Type B pancreatic cell (in vitro differentiated cells): ENCODE measurements at regions not wholly inside any gene's neighbourhood (a gene's known extent, or its start where the extent isn't known, plus 50 kb on each side); places are given as distances from the start of the nearest gene placed in this dataset.

ENCODE experiments used
- DNase-seq: peaks from one replicate; pipeline ENCODE4 v3.0.0; 2021; ENCODE audit warnings: mixed read lengths; ENCODE audit not compliant: unreplicated experiment; ENCODE audit errors: extremely low spot score
- H3K27ac Mint-ChIP-seq: 2 replicates; pipeline ENCODE4 v1.8.0; 2021; ENCODE audit warnings: mild to moderate bottlenecking, mixed read lengths
- H3K27me3 Mint-ChIP-seq: 2 replicates; pipeline ENCODE4 v1.8.0; 2021; ENCODE audit warnings: mixed read lengths
- H3K36me3 Mint-ChIP-seq: 2 replicates; pipeline ENCODE4 v1.8.0; 2021; ENCODE audit warnings: mixed read lengths
- H3K4me1 Mint-ChIP-seq: one replicate; pipeline ENCODE4 v1.8.0; 2021; ENCODE audit warnings: mixed read lengths; ENCODE audit not compliant: unreplicated experiment
- H3K4me3 Mint-ChIP-seq: 2 replicates; pipeline ENCODE4 v1.8.0; 2021; ENCODE audit warnings: mild to moderate bottlenecking, mixed read lengths
- H3K9me3 Mint-ChIP-seq: 2 replicates; pipeline ENCODE4 v1.8.0; 2021; ENCODE audit warnings: mixed read lengths
- CTCF ChIP-seq: fragments of 200-600 bp; sonication (generic); conservative IDR thresholded peaks from 2 replicates; pipeline ENCODE4 v1.5.0; 2021; ENCODE audit warnings: antibody characterized with exemption, mild to moderate bottlenecking

DNA sequence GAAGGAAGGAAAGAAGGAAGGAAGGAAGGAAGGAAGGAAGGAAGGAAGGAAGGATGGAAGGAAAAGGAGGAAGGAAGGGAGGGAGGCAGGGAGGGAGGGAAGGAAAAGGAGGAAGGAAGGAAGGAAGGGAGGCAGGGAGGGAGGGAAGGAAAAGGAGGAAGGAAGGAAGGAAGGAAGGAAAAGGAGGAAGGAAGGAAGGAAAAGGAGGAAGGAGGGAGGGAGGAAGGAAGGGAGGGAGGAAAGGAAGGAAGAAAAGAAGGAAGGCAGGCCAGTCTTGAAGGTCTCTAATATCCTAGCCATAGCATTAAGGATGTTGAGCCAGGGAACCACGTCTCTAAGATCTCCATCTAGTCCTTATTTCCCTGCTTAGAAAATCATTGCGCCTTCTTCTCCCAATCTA is 78.8 kb downstream of the TMPRSS5 start:
- H3K4me3 Mint-ChIP-seq: no peak overlapping the region
- no peak overlapping the region for H3K27ac Mint-ChIP-seq
- H3K4me1 Mint-ChIP-seq: no peaks in the 10 kb centered on the region
- no peak for DNase-seq
- H3K36me3 Mint-ChIP-seq: no peaks in the 10 kb centered on the region
- H3K9me3 Mint-ChIP-seq: no peaks in the 10 kb centered on the region
- no peak for TF ChIP-seq CTCF
- H3K27me3 Mint-ChIP-seq: peaks cover 42% of the 10 kb centered on the region

DNA sequence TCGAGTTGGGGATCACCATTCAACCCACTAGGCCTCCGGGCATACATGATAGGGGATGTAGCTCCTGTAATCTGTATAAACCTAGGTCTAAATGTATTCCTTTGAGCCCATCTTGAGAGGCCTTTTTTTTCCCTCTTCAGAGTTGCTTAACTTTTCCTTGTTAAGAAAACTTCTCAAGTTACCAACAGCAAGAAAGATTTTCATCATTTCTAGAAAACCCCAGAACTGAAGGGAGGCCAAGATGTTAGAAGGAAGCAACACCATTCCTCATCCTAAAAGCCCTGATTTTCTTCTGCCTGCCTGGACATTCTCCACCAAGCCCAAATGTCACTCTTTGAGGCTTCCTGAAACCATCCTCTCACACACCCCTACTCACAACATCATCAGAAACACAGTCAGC is 79.4 kb downstream of the TMPRSS5 start:
- no peaks in the 10 kb centered on the region for H3K36me3 Mint-ChIP-seq
- no peaks in the 10 kb centered on the region for H3K4me1 Mint-ChIP-seq
- peaks cover 37% of the 10 kb centered on the region for H3K27me3 Mint-ChIP-seq
- H3K9me3 Mint-ChIP-seq: no peaks in the 10 kb centered on the region
- DNase-seq: no peak
- TF ChIP-seq CTCF: no peak
- no peak overlapping the region for H3K4me3 Mint-ChIP-seq
- no peak overlapping the region for H3K27ac Mint-ChIP-seq

- no peak for DNase-seq
- Mint-ChIP-seq H3K4me1 (no peaks in the 10 kb centered on the region), H3K9me3 (no peaks in the 10 kb centered on the region), H3K4me3 (no peak overlapping the region), H3K27ac (no peak overlapping the region), H3K27me3 (peaks cover 11% of the 10 kb centered on the region), H3K36me3 (no peaks in the 10 kb centered on the region)
- no peak for TF ChIP-seq CTCF
Observed at GRCh38 chr11:113623114-113623513, 83.0 kb downstream of the TMPRSS5 start.

GRCh38 chr11:113618360-113618759 is 87.7 kb downstream of the TMPRSS5 start:
- Mint-ChIP-seq H3K4me3 (no peak overlapping the region), H3K27me3 (peaks cover 3% of the 10 kb centered on the region), H3K36me3 (no peaks in the 10 kb centered on the region), H3K27ac (no peak overlapping the region), H3K9me3 (no peaks in the 10 kb centered on the region), H3K4me1 (no peaks in the 10 kb centered on the region)
- TF ChIP-seq CTCF: no peak
- no peak for DNase-seq

DNA sequence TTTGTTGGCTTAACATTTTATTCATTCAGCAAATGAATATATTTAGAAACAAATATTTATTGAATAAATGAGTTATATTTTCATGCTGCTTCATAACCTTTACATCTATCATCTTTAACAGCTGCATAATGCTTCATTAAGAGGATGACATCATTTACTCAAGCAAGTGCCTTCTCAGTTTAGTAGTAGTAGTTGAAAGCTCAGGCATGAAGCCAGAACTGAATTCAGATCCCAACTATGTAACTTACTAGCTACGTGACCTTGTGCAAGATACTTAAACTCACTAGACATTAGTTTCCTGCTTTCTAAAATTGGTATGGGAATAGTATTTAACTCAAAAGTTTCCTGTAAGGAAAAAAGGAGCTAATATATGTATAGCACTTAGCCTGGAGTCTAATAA is 90.3 kb downstream of the TMPRSS5 start:
- H3K4me1 Mint-ChIP-seq: no peaks in the 10 kb centered on the region
- no peak overlapping the region for H3K27ac Mint-ChIP-seq
- H3K4me3 Mint-ChIP-seq: no peak overlapping the region
- H3K27me3 Mint-ChIP-seq: no peaks in the 10 kb centered on the region
- no peak for DNase-seq
- no peaks in the 10 kb centered on the region for H3K36me3 Mint-ChIP-seq
- no peak for TF ChIP-seq CTCF
- H3K9me3 Mint-ChIP-seq: no peaks in the 10 kb centered on the region

DNA sequence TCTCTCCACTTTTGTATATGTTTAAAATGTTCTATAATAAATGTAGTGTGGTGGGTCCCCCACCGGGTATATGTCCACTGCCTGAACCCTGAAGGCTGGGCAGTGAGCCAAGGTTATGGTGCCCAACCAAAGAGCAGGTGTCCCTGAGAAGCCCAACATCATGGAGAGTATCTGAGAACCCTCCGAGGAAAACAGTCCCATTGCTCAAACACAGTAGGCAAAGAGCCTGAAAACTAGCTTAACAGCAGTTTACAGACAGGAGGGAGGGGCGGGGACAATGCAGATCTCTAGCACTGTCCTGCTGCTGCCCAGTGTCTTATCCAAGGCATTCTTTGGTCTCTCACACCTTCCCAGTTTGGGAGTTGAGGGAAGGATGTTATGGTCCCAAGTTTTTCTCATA is 91.0 kb downstream of the TMPRSS5 start:
- Mint-ChIP-seq H3K4me3 (no peak overlapping the region), H3K4me1 (no peaks in the 10 kb centered on the region), H3K36me3 (no peaks in the 10 kb centered on the region), H3K27me3 (no peaks in the 10 kb centered on the region), H3K9me3 (no peaks in the 10 kb centered on the region), H3K27ac (no peak overlapping the region)
- no peak for DNase-seq
- no peak for TF ChIP-seq CTCF
